SK-N-SH (cell line): ENCODE measurements at regions not wholly inside any gene's neighbourhood (a gene's known extent, or its start where the extent isn't known, plus 50 kb on each side); places are given as distances from the start of the nearest gene placed in this dataset.
"Not testable (repeated sequence)": the region's sequence is repeated elsewhere in the genome, so short reads cannot be mapped to it uniquely, and the experiment has no call there.

Experiments
- CTCF ChIA-PET: fragments of 300-600, 350-600 bp; formaldehyde crosslinking; extraction: SDS; loops from one replicate; lab custom pipeline; 2021; lab: Yijun Ruan, JAX
- POLR2A ChIA-PET: fragments of 350-600 bp; sonication (Branson Sonifier 250); formaldehyde crosslinking; extraction: SDS; loops from one replicate; lab custom pipeline; 2020; ENCODE audit warnings: antibody characterized with exemption, inconsistent platforms; lab: Yijun Ruan, JAX
- DNase-seq: peaks from one replicate; pipeline ENCODE4 v3.0.0; 2012
- H2AFZ ChIP-seq: fragments of 200-600 bp; sonication (generic); 2 replicates; pipeline ENCODE4 v1.8.1; 2016; ENCODE audit warnings: antibody characterized with exemption, mild to moderate bottlenecking, low read depth
- H3F3A ChIP-seq: fragments of 200-600 bp; sonication (generic); replicated peaks from 2 replicates; pipeline ENCODE3; 2016; ENCODE audit warnings: antibody characterized with exemption, mild to moderate bottlenecking; ENCODE audit not compliant: insufficient read depth
- H3K27ac ChIP-seq, 2 experiments: fragments of 200-500 bp in 1 of 2; fragments of 200-600 bp in 1 of 2; sonication (Bioruptor generic) in 1 of 2; sonication (generic), shearing (Covaris generic) in 1 of 2; 2 replicates each; pipeline versions ENCODE4 v1.5.1 to v1.6.1; 2014 to 2016; ENCODE audit warnings: low read depth in 2 of 2, inconsistent platforms in 1 of 2, low read length in 1 of 2, mild to moderate bottlenecking in 1 of 2, mixed read lengths in 1 of 2
- H3K27me3 ChIP-seq: fragments of 200-600 bp; sonication (generic), shearing (Covaris generic); 2 replicates; pipeline ENCODE4 v1.6.1; 2016; ENCODE audit warnings: mixed run types; ENCODE audit not compliant: insufficient read depth
- H3K36me3 ChIP-seq, 2 experiments: fragments of 200-500 bp in 1 of 2; fragments of 200-600 bp in 1 of 2; sonication (Bioruptor generic) in 1 of 2; sonication (generic) in 1 of 2; replicated peaks in 1 of 2; 2 replicates each; pipeline versions ENCODE3 to v1.5.1; 2014 to 2016; ENCODE audit warnings: low read length in 1 of 2, mild to moderate bottlenecking in 1 of 2; ENCODE audit not compliant: insufficient read depth in 2 of 2, control insufficient read depth in 1 of 2
- H3K4me1 ChIP-seq, 2 experiments: fragments of 200-500 bp in 1 of 2; fragments of 200-600 bp in 1 of 2; sonication (Bioruptor generic) in 1 of 2; sonication (generic), shearing (Covaris generic) in 1 of 2; 2 replicates each; pipeline versions ENCODE4 v1.5.1 to v1.6.1; 2014 to 2016; ENCODE audit warnings: low read depth in 1 of 2, low read length in 1 of 2, mixed run types in 1 of 2; ENCODE audit not compliant: insufficient read depth in 2 of 2, control insufficient read depth in 1 of 2
- H3K4me2 ChIP-seq: fragments of 200-600 bp; sonication (generic), shearing (Covaris generic); 2 replicates; pipeline ENCODE4 v1.6.1; 2017; ENCODE audit warnings: mixed run types
- H3K4me3 ChIP-seq, 2 experiments: fragments of 200-500 bp in 1 of 2; fragments of 200-600 bp in 1 of 2; sonication (Bioruptor generic) in 1 of 2; sonication (generic), shearing (Covaris generic) in 1 of 2; 2 replicates each; pipeline versions ENCODE4 v1.5.1 to v1.8.1; 2014 to 2016; ENCODE audit warnings: low read depth in 2 of 2, inconsistent platforms in 1 of 2, low read length in 1 of 2, mild to moderate bottlenecking in 1 of 2, mixed read lengths in 1 of 2, moderate library complexity in 1 of 2
- H3K79me2 ChIP-seq: fragments of 200-600 bp; sonication (generic); 2 replicates; pipeline ENCODE4 v1.8.1; 2017; ENCODE audit warnings: mild to moderate bottlenecking; ENCODE audit not compliant: insufficient read depth
- H3K9ac ChIP-seq: fragments of 200-600 bp; sonication (generic); 2 replicates; pipeline ENCODE4 v1.6.1; 2017; ENCODE audit warnings: mixed run types
- H3K9me2 ChIP-seq: fragments of 200-600 bp; sonication (generic); 2 replicates; pipeline ENCODE4 v1.6.1; 2017; ENCODE audit warnings: mixed run types
- H3K9me3 ChIP-seq: fragments of 200-600 bp; sonication (generic); 2 replicates; pipeline ENCODE4 v1.6.1; 2017; ENCODE audit warnings: mixed run types, mild to moderate bottlenecking, moderate library complexity
- H4K20me1 ChIP-seq: fragments of 200-600 bp; sonication (generic); 2 replicates; pipeline ENCODE4 v1.6.1; 2017; ENCODE audit warnings: mild to moderate bottlenecking, mixed run types; ENCODE audit not compliant: insufficient read depth
- REST ChIP-seq: IDR thresholded peaks from 2 replicates; pipeline ENCODE4 v1.6.1; 2012; ENCODE audit warnings: mild to moderate bottlenecking, low read depth, low read length, moderate library complexity
- RFX5 ChIP-seq: IDR thresholded peaks from 2 replicates; pipeline ENCODE4 v1.6.1; 2012; ENCODE audit warnings: mild to moderate bottlenecking, improper control_type of control experiment, low read length
- RXRA ChIP-seq: IDR thresholded peaks from 2 replicates; pipeline ENCODE4 v1.4.0; 2012; ENCODE audit warnings: low read depth, mild to moderate bottlenecking, borderline replicate concordance
- USF2 ChIP-seq: fragments of 150-350 bp; IDR thresholded peaks from 2 replicates; pipeline ENCODE4 v1.6.1; 2017; ENCODE audit warnings: antibody characterized with exemption, low read length, low read depth, borderline replicate concordance
- ZBTB33 ChIP-seq: IDR thresholded peaks from 2 replicates; pipeline ENCODE4 v1.4.0; 2012; ENCODE audit warnings: low read depth, borderline replicate concordance
- WGBS: methylation state at CpG from one replicate; pipeline ENCODE4 v1.1.6; 2017; ENCODE audit warnings: low lambda C conversion rate; 5-methylcytosine and 5-hydroxymethylcytosine counted together

GRCh38 chr6:148021165-148021564 lies 321.5 kb upstream of the SASH1 start:
- H3K9me3 ChIP-seq, result no peaks in the 10 kb centered on the region
- no peak for DNase-seq

GRCh38 chr6:148021699-148022098 lies 320.9 kb upstream of the SASH1 start:
- H3K4me2 ChIP-seq, result no peak overlapping the region
- H3K79me2 ChIP-seq, result no peaks in the 10 kb centered on the region
- no peak for TF ChIP-seq USF2
- TF ChIP-seq REST, result no peak
- no peaks in the 10 kb centered on the region for H3K36me3 ChIP-seq
- H3K27me3 ChIP-seq, result no peaks in the 10 kb centered on the region
- H4K20me1 ChIP-seq, result no peaks in the 10 kb centered on the region
- H2AFZ ChIP-seq, result no peak overlapping the region
- CTCF ChIA-PET, result no interaction called here
- no peak overlapping the region for H3K27ac ChIP-seq
- no peaks in the 10 kb centered on the region for H3K9me3 ChIP-seq
- WGBS, result 13% methylated on average over 5 of the region's 5 CpGs
- no peaks in the 10 kb centered on the region for H3K9me2 ChIP-seq
- no peak for DNase-seq
- no peak overlapping the region for H3K4me3 ChIP-seq
- no peaks in the 10 kb centered on the region for H3K4me1 ChIP-seq
- no peaks in the 10 kb centered on the region for H3F3A ChIP-seq
- POLR2A ChIA-PET, result no interaction called here
- no peak overlapping the region for H3K9ac ChIP-seq

More at GRCh38 chr6:148021165-148021564, 321.5 kb upstream of the SASH1 start:
- no peaks in the 10 kb centered on the region for H3K79me2 ChIP-seq
- H3K9me2 ChIP-seq, result no peaks in the 10 kb centered on the region
- H3K27ac ChIP-seq, result no peak overlapping the region
- ChIA-PET CTCF (no interaction called here), POLR2A (no interaction called here)
- H3K9ac ChIP-seq, result no peak overlapping the region
- no peak overlapping the region for H3K4me3 ChIP-seq
- no peaks in the 10 kb centered on the region for H3K4me1 ChIP-seq
- H3K27me3 ChIP-seq, result no peaks in the 10 kb centered on the region
- no peaks in the 10 kb centered on the region for H3K36me3 ChIP-seq
- H3F3A ChIP-seq, result no peaks in the 10 kb centered on the region
- no peaks in the 10 kb centered on the region for H4K20me1 ChIP-seq
- no peak overlapping the region for H2AFZ ChIP-seq
- no peak for TF ChIP-seq RXRA
- no peak for TF ChIP-seq ZBTB33
- TF ChIP-seq RFX5, result no peak
- WGBS, result 4% methylated on average over 1 of the region's 1 CpG
- no peak overlapping the region for H3K4me2 ChIP-seq

- H4K20me1 ChIP-seq, H3K4me1 ChIP-seq, DNase-seq, CTCF ChIA-PET, H2AFZ ChIP-seq, H3K27ac ChIP-seq, H3K36me3 ChIP-seq, POLR2A ChIA-PET, H3K9ac ChIP-seq, H3K9me2 ChIP-seq, H3K79me2 ChIP-seq, H3K4me2 ChIP-seq, H3K9me3 ChIP-seq, H3F3A ChIP-seq, H3K4me3 ChIP-seq, H3K27me3 ChIP-seq: not testable (repeated sequence)
- WGBS, result 52% methylated on average over 8 of the region's 8 CpGs
Observed at GRCh38 chr6:148022279-148022678, 320.4 kb upstream of the SASH1 start.
